H1 (cell line): ENCODE measurements at regions not wholly inside any gene's neighbourhood (a gene's known extent, or its start where the extent isn't known, plus 50 kb on each side); places are given as distances from the start of the nearest gene placed in this dataset.

ENCODE experiments used
- CTCF ChIP-seq, 3 experiments: IDR thresholded peaks; 1 replicate in 2 of 3; 2 replicates in 1 of 3; pipeline versions ENCODE4 v1.5.1 to v1.6.1; 2011; ENCODE audit warnings: low read length in 3 of 3, mild to moderate bottlenecking in 3 of 3, inconsistent platforms in 2 of 3, low read depth in 1 of 3, moderate library complexity in 1 of 3; ENCODE audit not compliant: insufficient read depth in 1 of 3; ENCODE audit errors: control extremely low read depth in 1 of 3
- EP300 ChIP-seq, 2 experiments: IDR thresholded peaks; 1 replicate in 1 of 2; 2 replicates in 1 of 2; pipeline ENCODE4 v1.6.1; 2011 to 2012; ENCODE audit warnings: low read depth in 2 of 2, low read length in 2 of 2, mild to moderate bottlenecking in 2 of 2, borderline replicate concordance in 1 of 2, inconsistent platforms in 1 of 2, moderate library complexity in 1 of 2
- HDAC6 ChIP-seq: IDR thresholded peaks from one replicate; pipeline ENCODE4 v1.7.1; 2012; ENCODE audit warnings: low read depth, mild to moderate bottlenecking, inconsistent platforms, low read length, moderate library complexity
- KDM1A ChIP-seq: fragments of 200-600, 300-600 bp; sonication (generic); IDR thresholded peaks from 2 replicates; pipeline ENCODE4 v1.7.1; 2016; ENCODE audit warnings: mild to moderate bottlenecking, low read length, borderline replicate concordance
- MAFK ChIP-seq: IDR thresholded peaks from 2 replicates; pipeline ENCODE4 v1.6.1; 2012; ENCODE audit warnings: low read depth, mild to moderate bottlenecking, improper control_type of control experiment, low read length
- MAX ChIP-seq: IDR thresholded peaks from 2 replicates; pipeline ENCODE4 v1.6.1; 2012; ENCODE audit warnings: inconsistent platforms
- POLR2A ChIP-seq, 2 experiments: IDR thresholded peaks; 1 replicate in 1 of 2; 2 replicates in 1 of 2; pipeline ENCODE4 v1.6.1; 2011; ENCODE audit warnings: low read depth in 2 of 2, low read length in 2 of 2, mild to moderate bottlenecking in 2 of 2; ENCODE audit errors: control extremely low read depth in 1 of 2
- RNF2 ChIP-seq: fragments of 200-900, 300-1000 bp; sonication (generic); IDR thresholded peaks from 2 replicates; pipeline ENCODE4 v1.7.1; 2016; ENCODE audit warnings: borderline replicate concordance, low read depth, mild to moderate bottlenecking, antibody characterized with exemption, low read length; ENCODE audit not compliant: poor library complexity, severe bottlenecking; ENCODE audit errors: missing control alignments
- SP1 ChIP-seq: IDR thresholded peaks from 2 replicates; pipeline ENCODE4 v1.6.1; 2011; ENCODE audit warnings: low read depth, low read length
- TAF7 ChIP-seq: optimal IDR thresholded peaks from 2 replicates; pipeline ENCODE3; 2011; ENCODE audit warnings: low read depth, mild to moderate bottlenecking, inconsistent platforms, low read length, moderate library complexity, borderline replicate concordance
- ZNF274 ChIP-seq: IDR thresholded peaks from 2 replicates; pipeline ENCODE4 v1.7.0; 2012; ENCODE audit warnings: low read length, borderline replicate concordance; ENCODE audit errors: extremely low read depth
- TF ChIP-seq, protein P1 (sequence below): IDR thresholded peaks from 2 replicates; pipeline ENCODE4 v1.6.1; 2011; ENCODE audit warnings: low read length, improper control_type of control experiment

GRCh38 chr3:4908433-4909156 is 70.6 kb upstream of the BHLHE40 start:
- TF ChIP-seq CTCF (IDR thresholded peaks at IDR 0.05; ENCODE audit: control extremely low read depth in 1 of 3, insufficient read depth in 1 of 3, low read depth in 1 of 3, low read length in 3 of 3) (no peak), KDM1A (no peak), RNF2 (no peak), SP1 (no peak), EP300 (IDR thresholded peaks at IDR 0.05; ENCODE audit: borderline replicate concordance in 1 of 2, low read depth in 2 of 2, low read length in 2 of 2) (no peak), POLR2A (IDR thresholded peaks at IDR 0.05; ENCODE audit: control extremely low read depth in 1 of 2, low read depth in 2 of 2, low read length in 2 of 2) (no peak), MAFK (no peak), HDAC6 (no peak), TAF7 (no peak), MAX (no peak), ZNF274 (no peak)
- TF ChIP-seq, protein P1, sequence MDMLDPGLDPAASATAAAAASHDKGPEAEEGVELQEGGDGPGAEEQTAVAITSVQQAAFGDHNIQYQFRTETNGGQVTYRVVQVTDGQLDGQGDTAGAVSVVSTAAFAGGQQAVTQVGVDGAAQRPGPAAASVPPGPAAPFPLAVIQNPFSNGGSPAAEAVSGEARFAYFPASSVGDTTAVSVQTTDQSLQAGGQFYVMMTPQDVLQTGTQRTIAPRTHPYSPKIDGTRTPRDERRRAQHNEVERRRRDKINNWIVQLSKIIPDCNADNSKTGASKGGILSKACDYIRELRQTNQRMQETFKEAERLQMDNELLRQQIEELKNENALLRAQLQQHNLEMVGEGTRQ = no peak
